IMR-90 (cell line): ENCODE measurements at regions not wholly inside any gene's neighbourhood (a gene's known extent, or its start where the extent isn't known, plus 50 kb on each side); places are given as distances from the start of the nearest gene placed in this dataset.

ENCODE experiments used
- ATAC-seq: fragments of 200-7000 bp; cut with Tn5 transposase; 2 replicates; pipeline ENCODE4 v1.9.1; 2020; ENCODE audit warnings: low read depth, mild to moderate bottlenecking, moderate library complexity
- BruUV-seq: library from RNA; stranded (reverse); fragments of 400-500 nt; replicated peaks from 2 replicates; lab custom pipeline; 2021; lab: Mats Ljungman, UMichigan
- CTCF ChIA-PET: fragments of 300-600 bp; formaldehyde crosslinking; extraction: SDS; loops from one replicate; lab custom pipeline; 2021; ENCODE audit warnings: antibody characterized with exemption; lab: Yijun Ruan, JAX
- POLR2A ChIA-PET: fragments of 300-600 bp; sonication (Branson Sonifier 250); formaldehyde crosslinking; loops from one replicate; lab custom pipeline; 2022; ENCODE audit warnings: antibody characterized with exemption; ENCODE audit not compliant: unreplicated experiment; lab: Charles Lee
- DNase-seq: peaks from one replicate; pipeline ENCODE4 v3.0.0; 2013
- H2AFZ ChIP-seq: replicated peaks from 2 replicates; pipeline ENCODE3; 2013; ENCODE audit warnings: low read length, mild to moderate bottlenecking; ENCODE audit not compliant: poor library complexity
- H2AK5ac ChIP-seq: 2 replicates; pipeline ENCODE4 v1.6.1; 2013; ENCODE audit warnings: low read depth, low read length, inconsistent platforms
- H2AK9ac ChIP-seq: replicated peaks from 2 replicates; pipeline ENCODE3; 2013; ENCODE audit warnings: mild to moderate bottlenecking, low read depth, low read length, moderate library complexity; ENCODE audit not compliant: poor library complexity
- H2BK120ac ChIP-seq: 2 replicates; pipeline ENCODE4 v1.6.1; 2013; ENCODE audit warnings: low read depth, low read length, inconsistent platforms
- H2BK15ac ChIP-seq: 3 replicates; pipeline ENCODE4 v1.6.1; 2013; ENCODE audit warnings: low read depth, low read length, inconsistent platforms
- H2BK20ac ChIP-seq: 2 replicates; pipeline ENCODE4 v1.6.1; 2013; ENCODE audit warnings: low read depth, mild to moderate bottlenecking, inconsistent platforms, low read length, moderate library complexity
- H2BK5ac ChIP-seq: 2 replicates; pipeline ENCODE4 v1.6.1; 2013; ENCODE audit warnings: mild to moderate bottlenecking, low read depth, low read length, inconsistent platforms; ENCODE audit not compliant: poor library complexity, severe bottlenecking
- H3K14ac ChIP-seq: replicated peaks from 2 replicates; pipeline ENCODE4 v1.6.1; 2013; ENCODE audit warnings: low read depth, low read length, inconsistent platforms
- H3K18ac ChIP-seq: 2 replicates; pipeline ENCODE4 v1.6.1; 2013; ENCODE audit warnings: low read depth, low read length, control low read depth
- H3K23ac ChIP-seq: 2 replicates; pipeline ENCODE4 v1.6.1; 2013; ENCODE audit warnings: low read depth, low read length, inconsistent platforms
- H3K27ac ChIP-seq: 2 replicates; pipeline ENCODE4 v1.5.1; 2013; ENCODE audit warnings: mild to moderate bottlenecking, control low read depth, low read length; ENCODE audit not compliant: insufficient read depth
- H3K27me3 ChIP-seq: 2 replicates; pipeline ENCODE4 v1.6.1; 2013; ENCODE audit warnings: low read length; ENCODE audit not compliant: control insufficient read depth, insufficient read depth
- H3K36me3 ChIP-seq: 2 replicates; pipeline ENCODE4 v1.6.1; 2013; ENCODE audit warnings: low read length, mixed read lengths; ENCODE audit not compliant: control insufficient read depth, insufficient read depth
- H3K4ac ChIP-seq: 2 replicates; pipeline ENCODE4 v1.6.1; 2013; ENCODE audit warnings: low read depth, low read length, inconsistent platforms
- H3K4me1 ChIP-seq: 2 replicates; pipeline ENCODE4 v1.6.1; 2013; ENCODE audit warnings: low read length, mixed read lengths; ENCODE audit not compliant: control insufficient read depth, insufficient read depth
- H3K4me2 ChIP-seq: 2 replicates; pipeline ENCODE4 v1.6.1; 2013; ENCODE audit warnings: low read depth, mild to moderate bottlenecking, control low read depth, low read length, moderate library complexity
- H3K4me3 ChIP-seq: 2 replicates; pipeline ENCODE4 v1.5.1; 2013; ENCODE audit warnings: low read depth, mild to moderate bottlenecking, control low read depth, low read length, moderate library complexity; ENCODE audit not compliant: insufficient read depth
- H3K56ac ChIP-seq: 2 replicates; pipeline ENCODE4 v1.6.1; 2013; ENCODE audit warnings: low read length, inconsistent platforms; ENCODE audit not compliant: insufficient read depth; ENCODE audit errors: extremely low read depth
- H3K79me1 ChIP-seq, 2 experiments: 2 replicates each; pipeline ENCODE4 v1.6.1; 2013; ENCODE audit warnings: low read length in 2 of 2, inconsistent platforms in 1 of 2, low read depth in 1 of 2
- H3K9ac ChIP-seq: 2 replicates; pipeline ENCODE4 v1.6.1; 2013; ENCODE audit warnings: low read depth, low read length, control low read depth
- H3K9me1 ChIP-seq: 2 replicates; pipeline ENCODE4 v1.6.1; 2013; ENCODE audit warnings: low read length, inconsistent platforms; ENCODE audit not compliant: insufficient read depth
- H3K9me3 ChIP-seq: 2 replicates; pipeline ENCODE4 v1.6.1; 2013; ENCODE audit warnings: low read length; ENCODE audit not compliant: control insufficient read depth, insufficient read depth
- H4K20me1 ChIP-seq: 2 replicates; pipeline ENCODE4 v1.6.1; 2013; ENCODE audit warnings: low read length, inconsistent platforms; ENCODE audit not compliant: insufficient read depth
- H4K5ac ChIP-seq: 2 replicates; pipeline ENCODE4 v1.6.1; 2013; ENCODE audit warnings: mild to moderate bottlenecking, low read depth, low read length, control low read depth
- H4K8ac ChIP-seq, 2 experiments: 2 replicates each; pipeline ENCODE4 v1.6.1; 2013; ENCODE audit warnings: low read depth in 2 of 2, low read length in 2 of 2, control low read depth in 1 of 2, inconsistent platforms in 1 of 2
- H4K91ac ChIP-seq: 2 replicates; pipeline ENCODE4 v1.6.1; 2013; ENCODE audit warnings: low read depth, low read length, inconsistent platforms; ENCODE audit not compliant: insufficient read depth
- BHLHE40 ChIP-seq: fragments of 150-350 bp; IDR thresholded peaks from 2 replicates; pipeline ENCODE4 v1.6.1; 2016; ENCODE audit warnings: mild to moderate bottlenecking, low read depth, low read length
- CEBPB ChIP-seq: IDR thresholded peaks from 2 replicates; pipeline ENCODE4 v1.6.1; 2012; ENCODE audit warnings: low read depth, low read length, improper control_type of control experiment
- CHD1 ChIP-seq: IDR thresholded peaks from 2 replicates; pipeline ENCODE4 v1.6.1; 2012; ENCODE audit warnings: low read depth, low read length, improper control_type of control experiment
- CTCF ChIP-seq: conservative IDR thresholded peaks from 2 replicates; pipeline ENCODE4 v1.5.1; 2012; ENCODE audit warnings: mild to moderate bottlenecking, low read depth, low read length, improper control_type of control experiment
- ELK1 ChIP-seq: fragments of 150-350 bp; IDR thresholded peaks from 2 replicates; pipeline ENCODE4 v1.6.1; 2016; ENCODE audit warnings: low read depth, mild to moderate bottlenecking, low read length, moderate library complexity, borderline replicate concordance
- FOS ChIP-seq: fragments of 150-350 bp; IDR thresholded peaks from 2 replicates; pipeline ENCODE4 v1.6.1; 2016; ENCODE audit warnings: low read depth, low read length
- MAFK ChIP-seq: IDR thresholded peaks from 2 replicates; pipeline ENCODE4 v1.6.1; 2012; ENCODE audit warnings: low read depth, low read length, improper control_type of control experiment
- MAZ ChIP-seq: IDR thresholded peaks from 2 replicates; pipeline ENCODE4 v1.6.1; 2012; ENCODE audit warnings: low read depth, mild to moderate bottlenecking, low read length, improper control_type of control experiment, moderate library complexity, borderline replicate concordance
- MXI1 ChIP-seq: IDR thresholded peaks from 2 replicates; pipeline ENCODE4 v1.6.1; 2012; ENCODE audit warnings: low read depth, mild to moderate bottlenecking, low read length, moderate library complexity, borderline replicate concordance
- NFE2L2 ChIP-seq: fragments of 150-350 bp; IDR thresholded peaks from 2 replicates; pipeline ENCODE4 v1.6.1; 2016; ENCODE audit warnings: low read depth, mild to moderate bottlenecking, low read length
- POLR2A ChIP-seq: IDR thresholded peaks from 2 replicates; pipeline ENCODE4 v1.6.1; 2012; ENCODE audit warnings: mild to moderate bottlenecking, low read depth, low read length
- RAD21 ChIP-seq: IDR thresholded peaks from 2 replicates; pipeline ENCODE4 v1.6.1; 2012; ENCODE audit warnings: low read length, improper control_type of control experiment
- RCOR1 ChIP-seq: IDR thresholded peaks from 2 replicates; pipeline ENCODE4 v1.6.1; 2012; ENCODE audit warnings: mild to moderate bottlenecking, low read length, improper control_type of control experiment; ENCODE audit not compliant: insufficient replicate concordance
- RFX5 ChIP-seq: IDR thresholded peaks from 2 replicates; pipeline ENCODE4 v1.8.0; 2012; ENCODE audit warnings: low read depth, mild to moderate bottlenecking, low read length, moderate library complexity
- SMC3 ChIP-seq: fragments of 150-350 bp; IDR thresholded peaks from 2 replicates; pipeline ENCODE4 v1.6.1; 2016; ENCODE audit warnings: low read depth, mild to moderate bottlenecking, antibody characterized with exemption, low read length, moderate library complexity
- USF2 ChIP-seq: fragments of 150-350 bp; IDR thresholded peaks from 2 replicates; pipeline ENCODE4 v1.6.1; 2017; ENCODE audit warnings: mild to moderate bottlenecking, antibody characterized with exemption, low read length, low read depth
- WGBS, 2 experiments: methylation state at CpG; one replicate each; pipeline versions ENCODE4 v1.1.5 to v1.1.7; 2013; ENCODE audit warnings: missing lambda C conversion rate in 2 of 2; ENCODE audit not compliant: insufficient read length in 1 of 2; ENCODE audit errors: extremely low coverage in 2 of 2; 5-methylcytosine and 5-hydroxymethylcytosine counted together
- dilution Hi-C: fragments of 300-500 bp; cut with HindIII; formaldehyde crosslinking; loops from one replicate; pipeline ENCODE4 v1.14.3; 2018; ENCODE audit warnings: low sequenced_read_pairs; ENCODE audit not compliant: unreplicated experiment
- in situ Hi-C: fragments of 300-500 bp; cut with MboI; formaldehyde crosslinking; loops from 3 replicates; pipeline ENCODE4 v1.14.3; 2019; ENCODE audit warnings: low sequenced_read_pairs, inconsistent platforms, mixed read lengths
- intact Hi-C: fragments of 100-400 bp; cut with micrococcal nuclease; formaldehyde crosslinking; loops from 2 replicates; pipeline ENCODE4 v1.10.0; 2022

DNA sequence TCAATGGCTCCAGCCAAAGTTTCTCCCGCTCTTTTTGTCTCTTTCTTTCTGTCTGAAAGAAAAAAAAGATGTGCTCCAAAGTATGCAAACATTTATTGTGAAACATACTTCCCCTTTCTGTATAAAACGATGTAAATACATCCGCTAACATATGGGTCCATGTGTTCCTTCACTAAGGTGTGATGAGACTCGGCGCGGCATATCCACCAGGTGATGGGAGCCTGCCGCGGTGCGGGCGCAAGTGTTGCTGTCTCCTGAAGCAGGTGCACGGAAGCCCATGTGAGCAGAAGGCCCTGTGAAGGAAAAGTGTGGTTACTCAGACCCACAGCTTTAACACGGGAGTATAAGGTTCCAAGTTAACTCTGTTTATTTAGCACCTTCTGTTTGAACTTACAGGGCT lies 466.6 kb upstream of the C1orf87 start:
- Histone ChIP-seq H2AFZ (no peak overlapping the region), H3K18ac (no peak overlapping the region), H3K4me1 (no peaks in the 10 kb centered on the region), H4K8ac (no peak overlapping the region), H2AK9ac (no peak overlapping the region), H3K4ac (no peak overlapping the region), H3K4me3 (no peak overlapping the region), H3K23ac (no peak overlapping the region), H2BK15ac (no peak overlapping the region), H4K20me1 (no peaks in the 10 kb centered on the region), H3K9me3 (peaks cover 10% of the 10 kb centered on the region), H3K9me1 (no peaks in the 10 kb centered on the region), H3K27ac (no peak overlapping the region), H3K79me1 (no peaks in the 10 kb centered on the region), H4K91ac (no peak overlapping the region), H3K9ac (no peak overlapping the region), H2AK5ac (no peak overlapping the region), H3K56ac (no peak overlapping the region), H2BK120ac (no peak overlapping the region), H3K36me3 (no peaks in the 10 kb centered on the region), H3K14ac (no peak overlapping the region), H3K4me2 (no peak overlapping the region), H3K27me3 (no peaks in the 10 kb centered on the region), H4K5ac (no peak overlapping the region), H2BK20ac (no peak overlapping the region), H2BK5ac (no peak overlapping the region)
- intact Hi-C loops (no loop called here), in situ Hi-C loops (no loop called here), dilution Hi-C loops (no loop called here)
- WGBS, 2 experiments, result no CpG with 5 or more reads among the region's 12 CpGs
- DNase-seq, result no peak
- no peak for ATAC-seq
- CTCF ChIA-PET, result interaction anchor here (0.6 to 0.7 kb wide), 2 partner anchors 9 to 443 kb away, joined by 3 read pairs; no protein-coding TSS in a partner anchor
- no TSS peak for BruUV-seq
- TF ChIP-seq MAZ (no peak), ELK1 (no peak), MXI1 (no peak), CHD1 (no peak), POLR2A (no peak), CTCF (no peak), SMC3 (no peak), FOS (no peak), CEBPB (no peak), RFX5 (no peak), NFE2L2 (no peak), USF2 (no peak), BHLHE40 (no peak), MAFK (no peak), RCOR1 (no peak), RAD21 (no peak)
- POLR2A ChIA-PET, result no interaction called here
